IPS-15b (cell line): ENCODE measurements at regions not wholly inside any gene's neighbourhood (a gene's known extent, or its start where the extent isn't known, plus 50 kb on each side); places are given as distances from the start of the nearest gene placed in this dataset.

Experiments used
- H3K27me3 ChIP-seq: one replicate; pipeline ENCODE4 v1.6.1; 2013; ENCODE audit warnings: low read length; ENCODE audit not compliant: control insufficient read depth, insufficient read depth
- H3K36me3 ChIP-seq: one replicate; pipeline ENCODE4 v1.6.1; 2013; ENCODE audit warnings: low read length; ENCODE audit not compliant: control insufficient read depth, insufficient read depth
- H3K4me1 ChIP-seq: one replicate; pipeline ENCODE4 v1.6.1; 2013; ENCODE audit warnings: mild to moderate bottlenecking, low read length; ENCODE audit not compliant: control insufficient read depth, insufficient read depth
- H3K4me3 ChIP-seq: one replicate; pipeline ENCODE4 v1.5.1; 2013; ENCODE audit warnings: low read depth, low read length
- H3K9ac ChIP-seq: one replicate; pipeline ENCODE4 v1.6.1; 2013; ENCODE audit warnings: low read depth, mild to moderate bottlenecking, low read length
- H3K9me3 ChIP-seq: one replicate; pipeline ENCODE4 v1.6.1; 2013; ENCODE audit warnings: mild to moderate bottlenecking, low read length; ENCODE audit not compliant: control insufficient read depth, insufficient read depth

GRCh38 chr18:47415881-47416280, 164.4 kb upstream of the SKOR2 start:
- Histone ChIP-seq H3K9ac (no peak overlapping the region), H3K27me3 (peaks cover 64% of the 10 kb centered on the region), H3K36me3 (no peaks in the 10 kb centered on the region)

GRCh38 chr18:47413327-47413726, 161.9 kb upstream of the SKOR2 start:
- Histone ChIP-seq H3K9me3 (no peaks in the 10 kb centered on the region), H3K4me1 (no peaks in the 10 kb centered on the region), H3K4me3 (no peak overlapping the region), H3K27me3 (peaks cover 39% of the 10 kb centered on the region), H3K36me3 (no peaks in the 10 kb centered on the region), H3K9ac (no peak overlapping the region)

More at GRCh38 chr18:47415881-47416280, 164.4 kb upstream of the SKOR2 start:
- Histone ChIP-seq H3K4me3 (no peak overlapping the region), H3K9me3 (no peaks in the 10 kb centered on the region), H3K4me1 (no peaks in the 10 kb centered on the region)

- Histone ChIP-seq H3K4me3 (no peak overlapping the region), H3K9ac (no peak overlapping the region), H3K9me3 (no peaks in the 10 kb centered on the region), H3K36me3 (no peaks in the 10 kb centered on the region), H3K4me1 (no peaks in the 10 kb centered on the region), H3K27me3 (peaks cover 35% of the 10 kb centered on the region)
These were observed 161.5 kb upstream of the SKOR2 start for GRCh38 chr18:47412924-47413323.

GRCh38 chr18:47411159-47411558, 159.7 kb upstream of the SKOR2 start:
- no peak overlapping the region for H3K4me3 ChIP-seq

GRCh38 chr18:47410139-47410538, 158.7 kb upstream of the SKOR2 start:
- Histone ChIP-seq H3K9me3 (no peaks in the 10 kb centered on the region), H3K27me3 (peaks cover 12% of the 10 kb centered on the region)

More at GRCh38 chr18:47411159-47411558, 159.7 kb upstream of the SKOR2 start:
- no peaks in the 10 kb centered on the region for H3K4me1 ChIP-seq
- no peak overlapping the region for H3K9ac ChIP-seq
- peaks cover 17% of the 10 kb centered on the region for H3K27me3 ChIP-seq
- no peaks in the 10 kb centered on the region for H3K36me3 ChIP-seq
- H3K9me3 ChIP-seq: no peaks in the 10 kb centered on the region

GRCh38 chr18:47409519-47409918, 158.1 kb upstream of the SKOR2 start:
- H3K9ac ChIP-seq: no peak overlapping the region
- H3K9me3 ChIP-seq: no peaks in the 10 kb centered on the region

More at GRCh38 chr18:47410139-47410538, 158.7 kb upstream of the SKOR2 start:
- Histone ChIP-seq H3K4me1 (no peaks in the 10 kb centered on the region), H3K36me3 (no peaks in the 10 kb centered on the region), H3K9ac (no peak overlapping the region), H3K4me3 (no peak overlapping the region)

GRCh38 chr18:47407736-47408135, 156.3 kb upstream of the SKOR2 start:
- Histone ChIP-seq H3K9me3 (no peaks in the 10 kb centered on the region), H3K27me3 (peaks cover 3% of the 10 kb centered on the region), H3K9ac (no peak overlapping the region), H3K4me1 (no peaks in the 10 kb centered on the region), H3K4me3 (no peak overlapping the region), H3K36me3 (no peaks in the 10 kb centered on the region)

More at GRCh38 chr18:47409519-47409918, 158.1 kb upstream of the SKOR2 start:
- H3K27me3 ChIP-seq: peaks cover 8% of the 10 kb centered on the region
- H3K4me1 ChIP-seq: no peaks in the 10 kb centered on the region
- no peaks in the 10 kb centered on the region for H3K36me3 ChIP-seq
- no peak overlapping the region for H3K4me3 ChIP-seq

- no peaks in the 10 kb centered on the region for H3K9me3 ChIP-seq
- H3K4me3 ChIP-seq: no peak overlapping the region
- no peak overlapping the region for H3K9ac ChIP-seq
- H3K4me1 ChIP-seq: no peaks in the 10 kb centered on the region
- H3K27me3 ChIP-seq: peaks cover 3% of the 10 kb centered on the region
- no peaks in the 10 kb centered on the region for H3K36me3 ChIP-seq
These were observed 153.4 kb upstream of the SKOR2 start for GRCh38 chr18:47404845-47405244.

GRCh38 chr18:47403949-47404348, 152.5 kb upstream of the SKOR2 start:
- Histone ChIP-seq H3K27me3 (peaks cover 3% of the 10 kb centered on the region), H3K9me3 (no peaks in the 10 kb centered on the region), H3K4me3 (no peak overlapping the region), H3K4me1 (no peaks in the 10 kb centered on the region), H3K9ac (no peak overlapping the region), H3K36me3 (no peaks in the 10 kb centered on the region)

GRCh38 chr18:47403317-47403716, 151.9 kb upstream of the SKOR2 start:
- Histone ChIP-seq H3K27me3 (peaks cover 3% of the 10 kb centered on the region), H3K36me3 (no peaks in the 10 kb centered on the region), H3K4me1 (no peaks in the 10 kb centered on the region), H3K4me3 (no peak overlapping the region), H3K9me3 (no peaks in the 10 kb centered on the region), H3K9ac (no peak overlapping the region)

- Histone ChIP-seq H3K27me3 (no peaks in the 10 kb centered on the region), H3K9ac (no peak overlapping the region), H3K4me3 (no peak overlapping the region), H3K36me3 (no peaks in the 10 kb centered on the region), H3K4me1 (no peaks in the 10 kb centered on the region), H3K9me3 (no peaks in the 10 kb centered on the region)
These were observed 148.0 kb upstream of the SKOR2 start for GRCh38 chr18:47399475-47399874.

GRCh38 chr18:47397671-47398319, 146.3 kb upstream of the SKOR2 start:
- H3K4me3 ChIP-seq: no peak overlapping the region
- H3K36me3 ChIP-seq: no peaks in the 10 kb centered on the region
- H3K9ac ChIP-seq: no peak overlapping the region
- H3K27me3 ChIP-seq: no peaks in the 10 kb centered on the region
- no peaks in the 10 kb centered on the region for H3K4me1 ChIP-seq
- no peaks in the 10 kb centered on the region for H3K9me3 ChIP-seq
